DOHH2 (cell line): ENCODE measurements at regions not wholly inside any gene's neighbourhood (a gene's known extent, or its start where the extent isn't known, plus 50 kb on each side); places are given as distances from the start of the nearest gene placed in this dataset.

Experiments
- H3F3A ChIP-seq: fragments of 200-600 bp; sonication (generic), shearing (Covaris generic); 2 replicates; pipeline ENCODE4 v1.6.0; 2016; ENCODE audit warnings: antibody characterized with exemption, mild to moderate bottlenecking; ENCODE audit not compliant: control insufficient read depth, insufficient read depth
- H3K27ac ChIP-seq: fragments of 200-600 bp; sonication (generic); 2 replicates; pipeline ENCODE4 v1.5.1; 2014; ENCODE audit warnings: low read depth, mild to moderate bottlenecking, low read length, moderate library complexity
- H3K27me3 ChIP-seq: fragments of 200-600 bp; sonication (generic); 2 replicates; pipeline ENCODE4 v1.6.1; 2014; ENCODE audit warnings: mild to moderate bottlenecking, low read length, mixed read lengths; ENCODE audit not compliant: control insufficient read depth
- H3K36me3 ChIP-seq: fragments of 200-600 bp; sonication (generic); 2 replicates; pipeline ENCODE4 v1.6.1; 2014; ENCODE audit warnings: mild to moderate bottlenecking, low read length, moderate library complexity, mixed read lengths; ENCODE audit not compliant: control insufficient read depth
- H3K4me1 ChIP-seq: fragments of 200-600 bp; sonication (generic); 2 replicates; pipeline ENCODE4 v1.6.1; 2014; ENCODE audit warnings: mild to moderate bottlenecking, low read length, mixed read lengths; ENCODE audit not compliant: control insufficient read depth
- H3K4me2 ChIP-seq: fragments of 200-600 bp; sonication (generic); 2 replicates; pipeline ENCODE4 v1.6.0; 2014; ENCODE audit warnings: mild to moderate bottlenecking, low read length, moderate library complexity
- H3K4me3 ChIP-seq: fragments of 200-600 bp; sonication (generic); 2 replicates; pipeline ENCODE4 v1.5.1; 2014; ENCODE audit warnings: mild to moderate bottlenecking, low read length, mixed read lengths
- H3K79me2 ChIP-seq: fragments of 200-600 bp; sonication (generic); 2 replicates; pipeline ENCODE4 v1.6.1; 2014; ENCODE audit warnings: mild to moderate bottlenecking, low read length, mixed read lengths; ENCODE audit not compliant: control insufficient read depth
- H3K9me2 ChIP-seq: fragments of 200-600 bp; sonication (generic); replicated peaks from 2 replicates; pipeline ENCODE4 v1.6.1; 2014; ENCODE audit warnings: mild to moderate bottlenecking, low read length, mixed read lengths; ENCODE audit not compliant: control insufficient read depth
- H3K9me3 ChIP-seq: fragments of 200-600 bp; sonication (generic); 2 replicates; pipeline ENCODE4 v1.6.1; 2014; ENCODE audit warnings: antibody characterized with exemption, low read length, mixed read lengths; ENCODE audit not compliant: control insufficient read depth, insufficient read depth
- H4K20me1 ChIP-seq: fragments of 200-600 bp; sonication (generic); 2 replicates; pipeline ENCODE4 v1.6.0; 2014; ENCODE audit warnings: low read depth, mild to moderate bottlenecking, antibody characterized with exemption, low read length, moderate library complexity; ENCODE audit not compliant: control insufficient read depth, insufficient read depth
- EZH2phosphoT487 ChIP-seq: fragments of 200-600 bp; sonication (generic); IDR thresholded peaks from 2 replicates; pipeline ENCODE4 v1.6.1; 2017; ENCODE audit warnings: borderline replicate concordance, mild to moderate bottlenecking, antibody characterized with exemption, low read length, moderate library complexity, mixed read lengths
- TF ChIP-seq, protein P1 (sequence below): fragments of 200-600 bp; sonication (generic); IDR thresholded peaks from one replicate; pipeline ENCODE4 v1.5.1; 2014; ENCODE audit warnings: antibody characterized with exemption, mild to moderate bottlenecking, low read depth, low read length; ENCODE audit not compliant: poor library complexity, severe bottlenecking

DNA sequence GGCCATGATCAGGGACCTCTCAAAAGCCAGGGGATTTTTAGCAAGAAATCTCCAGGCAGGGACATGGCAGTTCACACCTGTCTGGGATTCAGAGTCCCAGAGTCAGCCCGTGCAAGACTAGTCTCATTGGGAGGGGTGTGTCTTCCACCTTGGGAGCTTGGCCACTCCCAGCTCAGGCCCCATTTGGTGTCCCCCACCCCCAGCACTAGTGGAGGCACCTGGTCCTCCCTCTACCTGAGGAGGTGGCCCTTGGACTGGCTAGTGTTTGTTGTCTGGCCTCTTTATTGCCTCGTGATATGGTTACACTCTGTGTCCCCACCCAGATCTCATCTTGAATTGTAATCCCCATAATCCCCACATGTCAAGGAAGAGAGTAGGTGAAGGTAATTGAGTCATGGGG is 140.8 kb upstream of the PHACTR3 start:
- Histone ChIP-seq H3K27me3 (peaks cover 10% of the 10 kb centered on the region), H3K9me2 (no peaks in the 10 kb centered on the region), H3F3A (no peaks in the 10 kb centered on the region), H4K20me1 (no peaks in the 10 kb centered on the region), H3K79me2 (no peaks in the 10 kb centered on the region), H3K27ac (no peak overlapping the region), H3K36me3 (no peaks in the 10 kb centered on the region), H3K9me3 (no peaks in the 10 kb centered on the region), H3K4me1 (no peaks in the 10 kb centered on the region), H3K4me3 (no peak overlapping the region), H3K4me2 (no peak overlapping the region)
- TF ChIP-seq, protein P1, sequence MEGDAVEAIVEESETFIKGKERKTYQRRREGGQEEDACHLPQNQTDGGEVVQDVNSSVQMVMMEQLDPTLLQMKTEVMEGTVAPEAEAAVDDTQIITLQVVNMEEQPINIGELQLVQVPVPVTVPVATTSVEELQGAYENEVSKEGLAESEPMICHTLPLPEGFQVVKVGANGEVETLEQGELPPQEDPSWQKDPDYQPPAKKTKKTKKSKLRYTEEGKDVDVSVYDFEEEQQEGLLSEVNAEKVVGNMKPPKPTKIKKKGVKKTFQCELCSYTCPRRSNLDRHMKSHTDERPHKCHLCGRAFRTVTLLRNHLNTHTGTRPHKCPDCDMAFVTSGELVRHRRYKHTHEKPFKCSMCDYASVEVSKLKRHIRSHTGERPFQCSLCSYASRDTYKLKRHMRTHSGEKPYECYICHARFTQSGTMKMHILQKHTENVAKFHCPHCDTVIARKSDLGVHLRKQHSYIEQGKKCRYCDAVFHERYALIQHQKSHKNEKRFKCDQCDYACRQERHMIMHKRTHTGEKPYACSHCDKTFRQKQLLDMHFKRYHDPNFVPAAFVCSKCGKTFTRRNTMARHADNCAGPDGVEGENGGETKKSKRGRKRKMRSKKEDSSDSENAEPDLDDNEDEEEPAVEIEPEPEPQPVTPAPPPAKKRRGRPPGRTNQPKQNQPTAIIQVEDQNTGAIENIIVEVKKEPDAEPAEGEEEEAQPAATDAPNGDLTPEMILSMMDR: no peak
- no peak for TF ChIP-seq EZH2phosphoT487

DNA sequence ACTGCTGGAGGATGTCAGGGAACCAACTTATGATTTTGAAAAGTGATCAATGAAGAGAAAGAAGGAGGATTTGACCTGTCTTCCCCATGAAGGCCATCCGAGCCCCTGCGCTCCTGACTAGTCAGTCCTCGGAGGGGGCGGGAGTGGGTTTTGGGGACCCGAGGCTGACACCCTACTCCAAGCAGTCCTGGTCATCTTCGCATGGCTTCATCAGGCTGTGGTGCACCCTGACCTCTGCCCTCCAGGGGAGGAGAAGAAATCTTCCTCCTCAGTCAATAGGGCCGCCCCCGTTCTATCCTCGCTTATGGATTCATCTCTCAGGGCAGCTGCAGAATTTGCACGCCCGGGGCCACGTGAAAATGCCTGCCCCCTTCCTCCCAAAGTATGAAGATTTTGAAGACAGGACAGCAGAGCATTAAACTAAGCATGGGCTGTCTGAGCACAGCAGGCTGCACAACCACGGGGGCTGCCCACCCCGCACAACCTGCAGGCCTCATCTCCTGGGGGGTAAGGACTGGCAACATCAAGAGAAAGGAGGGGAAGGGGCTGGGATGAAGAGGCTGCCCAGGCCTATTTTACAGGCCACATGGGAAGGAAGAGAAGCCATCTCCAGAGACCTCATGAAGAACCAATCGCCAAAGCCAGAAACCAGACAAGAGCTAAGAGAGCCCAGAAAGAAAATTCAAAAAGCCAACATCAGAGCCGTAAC is 138.1 kb upstream of the PHACTR3 start:
- Histone ChIP-seq H3K27me3 (peaks cover 3% of the 10 kb centered on the region; the same call in 1 of the 2 replicates), H3K9me3 (no peaks in the 10 kb centered on the region), H3K36me3 (no peaks in the 10 kb centered on the region), H3K9me2 (no peaks in the 10 kb centered on the region), H4K20me1 (no peaks in the 10 kb centered on the region), H3K79me2 (no peaks in the 10 kb centered on the region), H3K4me2 (no peak overlapping the region), H3K4me3 (no peak overlapping the region), H3K27ac (no peak overlapping the region), H3K4me1 (no peaks in the 10 kb centered on the region), H3F3A (no peaks in the 10 kb centered on the region)
- TF ChIP-seq EZH2phosphoT487: no peak
- TF ChIP-seq, protein P1: no peak

DNA sequence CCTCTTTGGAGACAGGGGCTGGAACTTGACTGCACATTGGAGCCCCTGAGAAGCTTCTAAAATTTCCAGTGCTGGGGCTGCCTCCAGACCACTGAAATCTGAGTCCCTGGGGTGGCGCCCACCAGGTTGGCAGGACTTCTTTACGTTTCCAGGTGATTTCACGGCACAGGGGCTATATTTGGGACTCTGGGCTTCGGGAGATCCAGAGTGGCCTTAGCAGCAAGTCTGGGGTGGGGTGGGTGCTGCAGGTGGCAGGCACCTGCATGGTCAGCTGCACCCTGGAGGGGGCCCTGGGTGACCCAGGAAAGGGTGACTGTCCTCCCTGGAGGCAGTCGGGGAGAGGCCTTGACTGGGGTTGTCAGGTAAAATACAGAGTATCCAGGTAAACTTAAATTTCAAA is 135.5 kb upstream of the PHACTR3 start:
- Histone ChIP-seq H3K27ac (no peak overlapping the region), H3K79me2 (no peaks in the 10 kb centered on the region), H3K9me3 (no peaks in the 10 kb centered on the region), H3K36me3 (no peaks in the 10 kb centered on the region), H3K27me3 (0 out of 2 replicates have a peak, but pooled peaks cover 3% of the 10 kb centered on the region), H3K4me1 (no peaks in the 10 kb centered on the region), H3F3A (no peaks in the 10 kb centered on the region), H3K4me2 (no peak overlapping the region), H4K20me1 (no peaks in the 10 kb centered on the region), H3K9me2 (no peaks in the 10 kb centered on the region), H3K4me3 (no peak overlapping the region)
- TF ChIP-seq EZH2phosphoT487: no peak
- TF ChIP-seq, protein P1: no peak
